ENCODE measurements at regions not wholly inside any gene's neighbourhood (a gene's known extent, or its start where the extent isn't known, plus 50 kb on each side); places are given as distances from the start of the nearest gene placed in this dataset.

GRCh38 chr13:37383046-37383445 lies 215.5 kb downstream of the POSTN start:
- H3K27me3 Mint-ChIP-seq: no peaks in the 10 kb centered on the region

GRCh38 chr13:37382146-37382545 lies 216.4 kb downstream of the POSTN start:
- H3K4me1 Mint-ChIP-seq: no peaks in the 10 kb centered on the region
- no peaks in the 10 kb centered on the region for H3K36me3 Mint-ChIP-seq
- H3K27ac Mint-ChIP-seq: no peak overlapping the region
- H3K9me3 Mint-ChIP-seq (ENCODE audit: low read depth): peaks cover 2% of the 10 kb centered on the region
- CTCF ChIA-PET: no interaction called here
- no peak overlapping the region for H3K4me3 Mint-ChIP-seq
- ATAC-seq (no peak), DNase-seq (no peak)
- H3K27me3 Mint-ChIP-seq: no peaks in the 10 kb centered on the region

More at GRCh38 chr13:37383046-37383445, 215.5 kb downstream of the POSTN start:
- Mint-ChIP-seq H3K4me1 (no peaks in the 10 kb centered on the region), H3K27ac (no peak overlapping the region), H3K9me3 (ENCODE audit: low read depth) (peaks cover 2% of the 10 kb centered on the region), H3K4me3 (no peak overlapping the region), H3K36me3 (no peaks in the 10 kb centered on the region)
- ATAC-seq (no peak), DNase-seq (no peak)
- CTCF ChIA-PET: no interaction called here

GRCh38 chr13:37381502-37381901 lies 217.1 kb downstream of the POSTN start:
- Mint-ChIP-seq H3K27me3 (no peaks in the 10 kb centered on the region), H3K4me3 (no peak overlapping the region), H3K9me3 (ENCODE audit: low read depth) (no peaks in the 10 kb centered on the region), H3K36me3 (no peaks in the 10 kb centered on the region), H3K27ac (no peak overlapping the region), H3K4me1 (no peaks in the 10 kb centered on the region)
- no peak for ATAC-seq
- CTCF ChIA-PET: no interaction called here
- no peak for DNase-seq

GRCh38 chr13:37379841-37380240 lies 218.7 kb downstream of the POSTN start:
- H3K27ac Mint-ChIP-seq: no peak overlapping the region
- H3K27me3 Mint-ChIP-seq: no peaks in the 10 kb centered on the region
- DNase-seq (no peak), ATAC-seq (no peak)
- H3K9me3 Mint-ChIP-seq (ENCODE audit: low read depth): no peaks in the 10 kb centered on the region
- no peaks in the 10 kb centered on the region for H3K4me1 Mint-ChIP-seq
- CTCF ChIA-PET: no interaction called here
- H3K4me3 Mint-ChIP-seq: no peak overlapping the region
- no peaks in the 10 kb centered on the region for H3K36me3 Mint-ChIP-seq

- no peaks in the 10 kb centered on the region for H3K4me1 Mint-ChIP-seq
Measured at GRCh38 chr13:37375724-37376123, 222.8 kb downstream of the POSTN start.

GRCh38 chr13:37375071-37375470 lies 223.5 kb downstream of the POSTN start:
- CTCF ChIA-PET: no interaction called here
- DNase-seq: no peak
- no peak for ATAC-seq
- no peak overlapping the region for H3K4me3 Mint-ChIP-seq
- H3K4me1 Mint-ChIP-seq: no peaks in the 10 kb centered on the region
- no peaks in the 10 kb centered on the region for H3K9me3 Mint-ChIP-seq (ENCODE audit: low read depth)
- H3K36me3 Mint-ChIP-seq: no peaks in the 10 kb centered on the region
- no peaks in the 10 kb centered on the region for H3K27me3 Mint-ChIP-seq
- H3K27ac Mint-ChIP-seq: no peak overlapping the region

More at GRCh38 chr13:37375724-37376123, 222.8 kb downstream of the POSTN start:
- H3K27ac Mint-ChIP-seq: no peak overlapping the region
- H3K36me3 Mint-ChIP-seq: no peaks in the 10 kb centered on the region
- H3K27me3 Mint-ChIP-seq: no peaks in the 10 kb centered on the region
- no peak for ATAC-seq
- H3K4me3 Mint-ChIP-seq: no peak overlapping the region
- no peak for DNase-seq
- CTCF ChIA-PET: no interaction called here
- no peaks in the 10 kb centered on the region for H3K9me3 Mint-ChIP-seq (ENCODE audit: low read depth)

- no peak for DNase-seq
- no peaks in the 10 kb centered on the region for H3K27me3 Mint-ChIP-seq
- no peak overlapping the region for H3K27ac Mint-ChIP-seq
- H3K9me3 Mint-ChIP-seq (ENCODE audit: low read depth): no peaks in the 10 kb centered on the region
- H3K4me3 Mint-ChIP-seq: no peak overlapping the region
- H3K36me3 Mint-ChIP-seq: no peaks in the 10 kb centered on the region
- ATAC-seq: no peak
- CTCF ChIA-PET: no interaction called here
- no peaks in the 10 kb centered on the region for H3K4me1 Mint-ChIP-seq
Measured at GRCh38 chr13:37369616-37370015, 229.0 kb downstream of the POSTN start.

- H3K9me3 Mint-ChIP-seq (ENCODE audit: low read depth): no peaks in the 10 kb centered on the region
- ATAC-seq (no peak), DNase-seq (no peak)
- no peaks in the 10 kb centered on the region for H3K36me3 Mint-ChIP-seq
- H3K4me3 Mint-ChIP-seq: no peak overlapping the region
- CTCF ChIA-PET: no interaction called here
- H3K27me3 Mint-ChIP-seq: no peaks in the 10 kb centered on the region
- H3K27ac Mint-ChIP-seq: no peak overlapping the region
- no peaks in the 10 kb centered on the region for H3K4me1 Mint-ChIP-seq
Measured at GRCh38 chr13:37368501-37368900, 230.1 kb downstream of the POSTN start.

GRCh38 chr13:37366044-37366770 lies 232.4 kb downstream of the POSTN start:
- Mint-ChIP-seq H3K27ac (no peak overlapping the region), H3K4me1 (no peaks in the 10 kb centered on the region), H3K36me3 (no peaks in the 10 kb centered on the region), H3K4me3 (no peak overlapping the region), H3K27me3 (no peaks in the 10 kb centered on the region), H3K9me3 (ENCODE audit: low read depth) (no peaks in the 10 kb centered on the region)
- no peak for DNase-seq
- CTCF ChIA-PET: no interaction called here
- ATAC-seq: no peak

- Mint-ChIP-seq H3K4me3 (no peak overlapping the region), H3K27me3 (no peaks in the 10 kb centered on the region), H3K9me3 (ENCODE audit: low read depth) (no peaks in the 10 kb centered on the region), H3K27ac (no peak overlapping the region), H3K36me3 (no peaks in the 10 kb centered on the region), H3K4me1 (no peaks in the 10 kb centered on the region)
- CTCF ChIA-PET: no interaction called here
- no peak for ATAC-seq
- DNase-seq: no peak
Measured at GRCh38 chr13:37365496-37365895, 233.1 kb downstream of the POSTN start.

- no peak for DNase-seq
- ATAC-seq: no peak
- Mint-ChIP-seq H3K36me3 (no peaks in the 10 kb centered on the region), H3K4me1 (no peaks in the 10 kb centered on the region), H3K4me3 (no peak overlapping the region), H3K27ac (no peak overlapping the region), H3K27me3 (no peaks in the 10 kb centered on the region), H3K9me3 (ENCODE audit: low read depth) (no peaks in the 10 kb centered on the region)
- CTCF ChIA-PET: no interaction called here
Measured at GRCh38 chr13:37364956-37365355, 233.6 kb downstream of the POSTN start.

GRCh38 chr13:37364007-37364406 lies 234.6 kb downstream of the POSTN start:
- CTCF ChIA-PET: no interaction called here
- no peak overlapping the region for H3K4me3 Mint-ChIP-seq
- no peaks in the 10 kb centered on the region for H3K4me1 Mint-ChIP-seq
- H3K36me3 Mint-ChIP-seq: no peaks in the 10 kb centered on the region
- ATAC-seq (no peak), DNase-seq (no peak)
- no peaks in the 10 kb centered on the region for H3K9me3 Mint-ChIP-seq (ENCODE audit: low read depth)
- no peaks in the 10 kb centered on the region for H3K27me3 Mint-ChIP-seq
- no peak overlapping the region for H3K27ac Mint-ChIP-seq

- no peaks in the 10 kb centered on the region for H3K4me1 Mint-ChIP-seq
- CTCF ChIA-PET: interaction anchor here (1.1 kb wide), 1 partner anchor 13 kb away, joined by 4 read pairs; no protein-coding TSS in a partner anchor
- no peaks in the 10 kb centered on the region for H3K36me3 Mint-ChIP-seq
- no peaks in the 10 kb centered on the region for H3K9me3 Mint-ChIP-seq (ENCODE audit: low read depth)
- H3K27ac Mint-ChIP-seq: no peak overlapping the region
- no peaks in the 10 kb centered on the region for H3K27me3 Mint-ChIP-seq
- no peak for ATAC-seq
- H3K4me3 Mint-ChIP-seq: no peak overlapping the region
- no peak for DNase-seq
Measured at GRCh38 chr13:37361608-37362007, 237.0 kb downstream of the POSTN start.

- no peak overlapping the region for H3K4me3 Mint-ChIP-seq
- no peaks in the 10 kb centered on the region for H3K9me3 Mint-ChIP-seq (ENCODE audit: low read depth)
- no peaks in the 10 kb centered on the region for H3K27me3 Mint-ChIP-seq
- no peak overlapping the region for H3K27ac Mint-ChIP-seq
- CTCF ChIA-PET: no interaction called here
- DNase-seq (no peak), ATAC-seq (no peak)
- no peaks in the 10 kb centered on the region for H3K36me3 Mint-ChIP-seq
- no peaks in the 10 kb centered on the region for H3K4me1 Mint-ChIP-seq
Measured at GRCh38 chr13:37360556-37360955, 238.0 kb downstream of the POSTN start.

- Mint-ChIP-seq H3K4me3 (no peak overlapping the region), H3K27ac (no peak overlapping the region), H3K4me1 (no peaks in the 10 kb centered on the region), H3K27me3 (no peaks in the 10 kb centered on the region), H3K36me3 (no peaks in the 10 kb centered on the region), H3K9me3 (ENCODE audit: low read depth) (no peaks in the 10 kb centered on the region)
- ATAC-seq (no peak), DNase-seq (no peak)
- CTCF ChIA-PET: no interaction called here
Measured at GRCh38 chr13:37357548-37357947, 241.0 kb downstream of the POSTN start.

Data from activated CD8-positive, alpha-beta memory T cell treated with anti-CD3 and anti-CD28 coated beads, Interleukin-2, amount 10 ng/mL, durations not matched to agents 7 days and 5 days (primary cell).